ENCODE measurements at regions not wholly inside any gene's neighbourhood (a gene's known extent, or its start where the extent isn't known, plus 50 kb on each side); places are given as distances from the start of the nearest gene placed in this dataset.

- TF ChIP-seq CTCF (IDR thresholded peaks at IDR 0.05; ENCODE audit: low read depth, low read length) (no peak), EZH2phosphoT487 (IDR thresholded peaks at IDR 0.05; ENCODE audit: low read depth) (no peak)
Observed at GRCh38 chr22:27099946-27100722, 442.7 kb downstream of the MIAT start.
